PC-3 (cell line): ENCODE measurements at regions not wholly inside any gene's neighbourhood (a gene's known extent, or its start where the extent isn't known, plus 50 kb on each side); places are given as distances from the start of the nearest gene placed in this dataset.

Experiments
- ATAC-seq: fragments of 200-7000 bp; cut with Tn5 transposase; 2 replicates; pipeline ENCODE4 v1.9.1; 2020; ENCODE audit warnings: mild to moderate bottlenecking, moderate library complexity
- BruUV-seq: library from RNA; stranded (reverse); fragments of 400-500 nt; replicated peaks from 2 replicates; lab custom pipeline; 2021; lab: Mats Ljungman, UMichigan
- CTCF ChIA-PET: fragments of 300-600 bp; sonication (Branson Sonifier 250); formaldehyde crosslinking; loops from one replicate; lab custom pipeline; 2022; ENCODE audit warnings: antibody characterized with exemption; lab: Charles Lee
- POLR2A ChIA-PET: fragments of 300-600 bp; sonication (Branson Sonifier 250); formaldehyde crosslinking; loops from one replicate; lab custom pipeline; 2022; ENCODE audit warnings: antibody characterized with exemption; ENCODE audit not compliant: unreplicated experiment; lab: Charles Lee
- DNase-seq: peaks from one replicate; pipeline ENCODE4 v3.0.0-alpha.2; 2015
- H2AFZ ChIP-seq: fragments of 300-600 bp; sonication (generic); 2 replicates; pipeline ENCODE4 v1.6.0; 2016; ENCODE audit warnings: antibody characterized with exemption, low read length
- H3F3A ChIP-seq: fragments of 300-600 bp; sonication (generic); one replicate; pipeline ENCODE4 v1.6.0; 2017; ENCODE audit warnings: antibody characterized with exemption, low read length, control low read depth, mild to moderate bottlenecking; ENCODE audit not compliant: unreplicated experiment
- H3K27ac ChIP-seq: fragments of 300-600 bp; sonication (generic); 2 replicates; pipeline ENCODE4 v1.5.1; 2016; ENCODE audit warnings: mild to moderate bottlenecking, low read length
- H3K27me3 ChIP-seq: fragments of 300-600 bp; sonication (generic); 2 replicates; pipeline ENCODE4 v1.6.1; 2016; ENCODE audit warnings: low read length, mixed read lengths
- H3K36me3 ChIP-seq: fragments of 300-600 bp; sonication (generic); 2 replicates; pipeline ENCODE4 v1.6.1; 2016; ENCODE audit warnings: low read depth, mixed run types, low read length, mixed read lengths
- H3K4me1 ChIP-seq: fragments of 300-600 bp; sonication (generic); 2 replicates; pipeline ENCODE4 v1.5.1; 2016; ENCODE audit warnings: low read length; ENCODE audit not compliant: insufficient read depth
- H3K4me2 ChIP-seq: fragments of 300-600 bp; sonication (generic); 2 replicates; pipeline ENCODE4 v1.6.0; 2016; ENCODE audit warnings: low read length
- H3K4me3 ChIP-seq: fragments of 300-600 bp; sonication (generic); 2 replicates; pipeline ENCODE4 v1.5.1; 2016; ENCODE audit warnings: mild to moderate bottlenecking, low read length, mixed read lengths
- H3K79me2 ChIP-seq: fragments of 300-600 bp; sonication (generic); 2 replicates; pipeline ENCODE4 v1.6.1; 2017; ENCODE audit warnings: low read length, mixed read lengths
- H3K9ac ChIP-seq: fragments of 300-600 bp; sonication (generic); 2 replicates; pipeline ENCODE4 v1.6.0; 2016; ENCODE audit warnings: mild to moderate bottlenecking, low read length
- H3K9me2 ChIP-seq: fragments of 300-600 bp; sonication (generic); replicated peaks from 2 replicates; pipeline ENCODE4 v1.6.1; 2016; ENCODE audit warnings: mixed run types, low read length, mixed read lengths
- H3K9me3 ChIP-seq: fragments of 300-600 bp; sonication (generic); 2 replicates; pipeline ENCODE4 v1.6.1; 2016; ENCODE audit warnings: low read length, mixed read lengths
- H4K20me1 ChIP-seq: fragments of 300-600 bp; sonication (generic); 2 replicates; pipeline ENCODE4 v1.6.1; 2016; ENCODE audit warnings: low read length, mixed read lengths
- EZH2 ChIP-seq: fragments of 300-600 bp; sonication (generic); IDR thresholded peaks from one replicate; pipeline ENCODE4 v1.6.1; 2017; ENCODE audit warnings: antibody characterized with exemption, mild to moderate bottlenecking, low read length; ENCODE audit not compliant: unreplicated experiment
- EZH2phosphoT487 ChIP-seq: fragments of 300-600 bp; sonication (generic); IDR thresholded peaks from 2 replicates; pipeline ENCODE4 v1.6.1; 2018; ENCODE audit warnings: mild to moderate bottlenecking, antibody characterized with exemption, low read length, borderline replicate concordance
- intact Hi-C: fragments of 100-400 bp; cut with micrococcal nuclease; formaldehyde crosslinking; loops from 2 replicates; pipeline ENCODE4 v1.9.0; 2023
- TF ChIP-seq, protein P1 (sequence below): fragments of 300-600 bp; sonication (generic); conservative IDR thresholded peaks from 2 replicates; pipeline ENCODE4 v1.5.1; 2017; ENCODE audit warnings: antibody characterized with exemption, low read depth, mild to moderate bottlenecking, low read length

DNA sequence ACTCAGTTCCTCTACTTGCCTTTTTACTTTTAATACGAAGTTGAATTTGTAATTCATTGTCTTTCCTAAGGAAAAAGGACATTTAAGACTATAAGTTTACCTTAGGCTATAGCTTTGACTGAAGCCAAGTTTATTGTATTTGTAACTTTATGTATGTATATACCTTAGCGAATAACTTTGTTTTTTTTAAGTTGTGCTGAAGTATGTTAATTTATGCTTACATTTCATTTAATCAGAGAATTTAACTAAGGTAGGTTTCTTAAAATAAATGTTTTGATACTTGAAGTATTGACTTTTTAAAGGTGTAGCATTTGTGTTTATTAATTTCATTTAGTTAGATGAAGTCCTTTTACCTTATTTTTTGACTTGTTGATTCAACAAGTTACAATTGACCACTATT, 55.2 kb upstream of the TPTE start:
- H3K79me2 ChIP-seq: no peaks in the 10 kb centered on the region
- DNase-seq: no peak
- no peaks in the 10 kb centered on the region for H3K9me2 ChIP-seq
- no peak overlapping the region for H3K9ac ChIP-seq
- H3K27ac ChIP-seq: no peak overlapping the region
- no peaks in the 10 kb centered on the region for H3K27me3 ChIP-seq
- H2AFZ ChIP-seq: no peak overlapping the region
- TF ChIP-seq, protein P1, sequence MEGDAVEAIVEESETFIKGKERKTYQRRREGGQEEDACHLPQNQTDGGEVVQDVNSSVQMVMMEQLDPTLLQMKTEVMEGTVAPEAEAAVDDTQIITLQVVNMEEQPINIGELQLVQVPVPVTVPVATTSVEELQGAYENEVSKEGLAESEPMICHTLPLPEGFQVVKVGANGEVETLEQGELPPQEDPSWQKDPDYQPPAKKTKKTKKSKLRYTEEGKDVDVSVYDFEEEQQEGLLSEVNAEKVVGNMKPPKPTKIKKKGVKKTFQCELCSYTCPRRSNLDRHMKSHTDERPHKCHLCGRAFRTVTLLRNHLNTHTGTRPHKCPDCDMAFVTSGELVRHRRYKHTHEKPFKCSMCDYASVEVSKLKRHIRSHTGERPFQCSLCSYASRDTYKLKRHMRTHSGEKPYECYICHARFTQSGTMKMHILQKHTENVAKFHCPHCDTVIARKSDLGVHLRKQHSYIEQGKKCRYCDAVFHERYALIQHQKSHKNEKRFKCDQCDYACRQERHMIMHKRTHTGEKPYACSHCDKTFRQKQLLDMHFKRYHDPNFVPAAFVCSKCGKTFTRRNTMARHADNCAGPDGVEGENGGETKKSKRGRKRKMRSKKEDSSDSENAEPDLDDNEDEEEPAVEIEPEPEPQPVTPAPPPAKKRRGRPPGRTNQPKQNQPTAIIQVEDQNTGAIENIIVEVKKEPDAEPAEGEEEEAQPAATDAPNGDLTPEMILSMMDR: no peak
- no peak for TF ChIP-seq EZH2
- TF ChIP-seq EZH2phosphoT487: no peak
- ChIA-PET CTCF (no interaction called here), POLR2A (no interaction called here)
- H3F3A ChIP-seq: no peaks in the 10 kb centered on the region
- no peaks in the 10 kb centered on the region for H3K4me1 ChIP-seq
- H3K4me3 ChIP-seq: no peak overlapping the region
- BruUV-seq: no TSS peak
- no peak overlapping the region for H3K4me2 ChIP-seq
- no peaks in the 10 kb centered on the region for H3K36me3 ChIP-seq
- intact Hi-C loops: no loop called here
- ATAC-seq: no peak
- H4K20me1 ChIP-seq: no peaks in the 10 kb centered on the region
- peaks cover 22% of the 10 kb centered on the region for H3K9me3 ChIP-seq
